Parathyroid adenoma (tissue), 2 donors: ENCODE measurements at regions not wholly inside any gene's neighbourhood (a gene's known extent, or its start where the extent isn't known, plus 50 kb on each side); places are given as distances from the start of the nearest gene placed in this dataset.

Experiments used
- H2AFZ ChIP-seq: fragments of 300-600 bp; sonication (generic); one replicate; pipeline ENCODE4 v1.7.0; 2017; ENCODE audit warnings: antibody characterized with exemption, mild to moderate bottlenecking
- H3K27ac ChIP-seq: fragments of 300-600 bp; sonication (generic); one replicate; pipeline ENCODE4 v1.7.0; 2017
- H3K27me3 ChIP-seq: fragments of 300-600 bp; sonication (generic); one replicate; pipeline ENCODE4 v1.7.0; 2017; ENCODE audit warnings: low read length; ENCODE audit not compliant: control insufficient read depth, insufficient read depth
- H3K36me3 ChIP-seq: fragments of 300-600 bp; sonication (generic); one replicate; pipeline ENCODE4 v1.7.0; 2017; ENCODE audit warnings: low read length; ENCODE audit not compliant: control insufficient read depth, insufficient read depth
- H3K4me1 ChIP-seq: fragments of 300-600 bp; sonication (generic); one replicate; pipeline ENCODE4 v1.7.0; 2017; ENCODE audit warnings: control low read depth
- H3K4me2 ChIP-seq: fragments of 300-600 bp; sonication (generic); one replicate; pipeline ENCODE4 v1.7.0; 2017; ENCODE audit warnings: low read length
- H3K4me3 ChIP-seq: fragments of 300-600 bp; sonication (generic); one replicate; pipeline ENCODE4 v1.7.0; 2017; ENCODE audit warnings: low read depth, low read length
- H3K79me2 ChIP-seq: fragments of 300-600 bp; sonication (generic); one replicate; pipeline ENCODE4 v1.7.0; 2017; ENCODE audit warnings: control low read depth
- H3K9ac ChIP-seq: fragments of 300-600 bp; sonication (generic); one replicate; pipeline ENCODE4 v1.7.0; 2017; ENCODE audit warnings: mild to moderate bottlenecking
- H3K9me3 ChIP-seq: fragments of 300-600 bp; sonication (generic); one replicate; pipeline ENCODE4 v1.7.0; 2017; ENCODE audit warnings: low read length; ENCODE audit not compliant: control insufficient read depth
- CTCF ChIP-seq: fragments of 300-600 bp; sonication (generic); IDR thresholded peaks from one replicate; pipeline ENCODE4 v1.7.0; 2017; ENCODE audit warnings: antibody characterized with exemption, mild to moderate bottlenecking
- donor health status: primary hyperparathyroidism.

- H2AFZ ChIP-seq, result no peak overlapping the region
- no peak for TF ChIP-seq CTCF
- H3K36me3 ChIP-seq, result no peaks in the 10 kb centered on the region
- H3K4me2 ChIP-seq, result no peak overlapping the region
- no peaks in the 10 kb centered on the region for H3K27me3 ChIP-seq
- no peak overlapping the region for H3K4me3 ChIP-seq
- no peaks in the 10 kb centered on the region for H3K79me2 ChIP-seq
- no peak overlapping the region for H3K9ac ChIP-seq
- no peaks in the 10 kb centered on the region for H3K9me3 ChIP-seq
- no peak overlapping the region for H3K27ac ChIP-seq
- H3K4me1 ChIP-seq, result no peaks in the 10 kb centered on the region
These were observed 676.2 kb downstream of the BRD1 start for GRCh38 chr22:49151256-49152126.

- Histone ChIP-seq H3K27me3 (no peaks in the 10 kb centered on the region), H3K36me3 (no peaks in the 10 kb centered on the region)
- no peak for TF ChIP-seq CTCF
These were observed 676.9 kb downstream of the BRD1 start for GRCh38 chr22:49150801-49151221.

GRCh38 chr22:49149721-49150608 lies 677.7 kb downstream of the BRD1 start:
- no peak overlapping the region for H3K4me3 ChIP-seq
- no peaks in the 10 kb centered on the region for H3K9me3 ChIP-seq
- no peak overlapping the region for H2AFZ ChIP-seq
- no peak overlapping the region for H3K27ac ChIP-seq
- H3K79me2 ChIP-seq, result no peaks in the 10 kb centered on the region
- TF ChIP-seq CTCF, result no peak
- no peak overlapping the region for H3K4me2 ChIP-seq
- no peak overlapping the region for H3K9ac ChIP-seq
- H3K4me1 ChIP-seq, result no peaks in the 10 kb centered on the region
- no peaks in the 10 kb centered on the region for H3K27me3 ChIP-seq
- no peaks in the 10 kb centered on the region for H3K36me3 ChIP-seq

More at GRCh38 chr22:49150801-49151221, 676.9 kb downstream of the BRD1 start:
- H3K4me1 ChIP-seq, result no peaks in the 10 kb centered on the region
- H3K4me2 ChIP-seq, result no peak overlapping the region
- no peak overlapping the region for H2AFZ ChIP-seq
- H3K9ac ChIP-seq, result no peak overlapping the region
- H3K79me2 ChIP-seq, result no peaks in the 10 kb centered on the region
- H3K27ac ChIP-seq, result no peak overlapping the region
- H3K9me3 ChIP-seq, result no peaks in the 10 kb centered on the region
- H3K4me3 ChIP-seq, result no peak overlapping the region

- Histone ChIP-seq H3K27ac (no peak overlapping the region), H3K9ac (no peak overlapping the region), H2AFZ (no peak overlapping the region), H3K79me2 (no peaks in the 10 kb centered on the region), H3K9me3 (no peaks in the 10 kb centered on the region), H3K4me1 (no peaks in the 10 kb centered on the region), H3K27me3 (no peaks in the 10 kb centered on the region), H3K36me3 (no peaks in the 10 kb centered on the region), H3K4me3 (no peak overlapping the region), H3K4me2 (no peak overlapping the region)
- TF ChIP-seq CTCF, result no peak
These were observed 678.7 kb downstream of the BRD1 start for GRCh38 chr22:49148895-49149418.
